ENCODE measurements at regions not wholly inside any gene's neighbourhood (a gene's known extent, or its start where the extent isn't known, plus 50 kb on each side); places are given as distances from the start of the nearest gene placed in this dataset.

- no peak for DNase-seq (ENCODE audit: low read depth, low spot score)
These were observed 60.3 kb upstream of the CALM2 start for GRCh38 chr2:47236503-47237215.

GRCh38 chr2:47235132-47235531 is 58.8 kb upstream of the CALM2 start:
- no peak for DNase-seq (ENCODE audit: low read depth, low spot score)

GRCh38 chr2:47234456-47234855 is 58.1 kb upstream of the CALM2 start:
- no peak for DNase-seq (ENCODE audit: low read depth, low spot score)

- DNase-seq (ENCODE audit: low read depth, low spot score): no peak
These were observed 56.6 kb upstream of the CALM2 start for GRCh38 chr2:47232738-47233415.

- DNase-seq (ENCODE audit: low read depth, low spot score): no peak
These were observed 54.1 kb upstream of the CALM2 start for GRCh38 chr2:47230418-47230817.

- no peak for DNase-seq (ENCODE audit: low read depth, low spot score)
These were observed 51.4 kb upstream of the CALM2 start for GRCh38 chr2:47227532-47228279.

- no peak for DNase-seq (ENCODE audit: low read depth, low spot score)
These were observed 50.6 kb upstream of the CALM2 start for GRCh38 chr2:47226923-47227220.

- DNase-seq (ENCODE audit: low read depth, low spot score): no peak
These were observed 50.0 kb upstream of the CALM2 start for GRCh38 chr2:47226132-47226922.

All from iPS DF 19.7 (cell line).